Suprapubic skin (tissue), 3 donors: ENCODE measurements at regions not wholly inside any gene's neighbourhood (a gene's known extent, or its start where the extent isn't known, plus 50 kb on each side); places are given as distances from the start of the nearest gene placed in this dataset.

ENCODE experiments used
- POLR2A ChIP-seq, 2 donors: fragments of 450-650 bp; IDR thresholded peaks; one replicate each; pipeline ENCODE4 v1.6.1; 2017; ENCODE audit warnings: antibody characterized with exemption in 2 of 2, mild to moderate bottlenecking in 2 of 2, moderate library complexity in 2 of 2
- TF ChIP-seq, protein P1 (sequence below), 2 donors: fragments of 200-600 bp in 1 of 2; fragments of 450-650 bp in 1 of 2; sonication (generic) in 1 of 2; IDR thresholded peaks; one replicate each; pipeline ENCODE4 v1.5.1; 2016 to 2019; ENCODE audit warnings: antibody characterized with exemption in 2 of 2, mild to moderate bottlenecking in 1 of 2, moderate library complexity in 1 of 2

DNA sequence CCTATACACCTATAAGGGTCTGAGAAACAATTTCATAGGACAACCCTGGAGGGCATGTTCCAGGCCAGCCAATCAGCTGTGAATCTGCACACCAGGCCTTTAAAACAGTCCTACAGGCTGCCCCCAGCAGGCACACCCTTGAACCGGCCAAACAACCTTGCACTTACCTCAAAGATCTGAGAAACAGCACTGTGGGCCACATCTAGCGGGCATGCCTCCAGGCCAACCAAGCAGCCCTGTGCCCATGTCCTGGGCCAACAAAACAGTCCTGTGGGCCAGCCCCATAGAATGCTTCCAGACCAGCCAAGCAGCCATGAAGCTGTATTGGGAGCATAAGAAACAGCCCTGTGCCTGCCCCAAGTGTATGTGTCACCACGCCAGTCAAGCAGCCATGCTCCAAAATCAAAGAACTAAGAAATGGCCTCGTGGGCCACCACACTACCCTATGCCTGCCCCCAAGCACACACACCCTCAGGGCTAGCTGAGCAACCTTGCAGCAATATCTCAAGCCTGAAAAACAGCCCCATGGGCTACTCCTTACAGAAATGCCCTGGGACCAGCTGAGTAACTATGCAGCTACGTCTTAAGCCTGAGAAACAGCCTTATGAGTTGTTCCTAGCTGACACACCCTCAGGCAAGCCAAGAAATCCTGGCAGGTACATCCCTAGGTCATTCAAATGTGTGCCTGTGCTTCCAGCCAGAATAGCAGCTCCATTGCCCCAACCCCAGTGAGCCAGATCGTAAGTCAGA, 2243.8 kb upstream of the C9orf72 start:
- TF ChIP-seq, protein P1, sequence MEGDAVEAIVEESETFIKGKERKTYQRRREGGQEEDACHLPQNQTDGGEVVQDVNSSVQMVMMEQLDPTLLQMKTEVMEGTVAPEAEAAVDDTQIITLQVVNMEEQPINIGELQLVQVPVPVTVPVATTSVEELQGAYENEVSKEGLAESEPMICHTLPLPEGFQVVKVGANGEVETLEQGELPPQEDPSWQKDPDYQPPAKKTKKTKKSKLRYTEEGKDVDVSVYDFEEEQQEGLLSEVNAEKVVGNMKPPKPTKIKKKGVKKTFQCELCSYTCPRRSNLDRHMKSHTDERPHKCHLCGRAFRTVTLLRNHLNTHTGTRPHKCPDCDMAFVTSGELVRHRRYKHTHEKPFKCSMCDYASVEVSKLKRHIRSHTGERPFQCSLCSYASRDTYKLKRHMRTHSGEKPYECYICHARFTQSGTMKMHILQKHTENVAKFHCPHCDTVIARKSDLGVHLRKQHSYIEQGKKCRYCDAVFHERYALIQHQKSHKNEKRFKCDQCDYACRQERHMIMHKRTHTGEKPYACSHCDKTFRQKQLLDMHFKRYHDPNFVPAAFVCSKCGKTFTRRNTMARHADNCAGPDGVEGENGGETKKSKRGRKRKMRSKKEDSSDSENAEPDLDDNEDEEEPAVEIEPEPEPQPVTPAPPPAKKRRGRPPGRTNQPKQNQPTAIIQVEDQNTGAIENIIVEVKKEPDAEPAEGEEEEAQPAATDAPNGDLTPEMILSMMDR (IDR thresholded peaks at IDR 0.05): no peak
- TF ChIP-seq POLR2A (IDR thresholded peaks at IDR 0.05): no peak
